ENCODE measurements at regions not wholly inside any gene's neighbourhood (a gene's known extent, or its start where the extent isn't known, plus 50 kb on each side); places are given as distances from the start of the nearest gene placed in this dataset.

- TF ChIP-seq MYC (CRISPR knock-in tag; IDR thresholded peaks at IDR 0.05; ENCODE audit: borderline replicate concordance) (0 out of 2 replicates have a peak, but pooled peaks have one; percentile 30), ZNF430 (CRISPR knock-in tag; IDR thresholded peaks at IDR 0.05) (peak; percentile 31), YEATS2 (CRISPR knock-in tag; IDR thresholded peaks at IDR 0.05; ENCODE audit: borderline replicate concordance) (no peak), HHEX (CRISPR knock-in tag; IDR thresholded peaks at IDR 0.05) (no peak), ZNF18 (CRISPR knock-in tag; IDR thresholded peaks at IDR 0.05; ENCODE audit: insufficient replicate concordance) (peak; percentile 63), ZEB1 (IDR thresholded peaks at IDR 0.05; ENCODE audit: insufficient replicate concordance, low read depth) (peak; percentile 31), ZNF10 (CRISPR knock-in tag; IDR thresholded peaks at IDR 0.05; ENCODE audit: borderline replicate concordance, low read depth) (no peak), TFAP4 (IDR thresholded peaks at IDR 0.05; ENCODE audit: borderline replicate concordance, low read depth) (0 out of 2 replicates have a peak, but pooled peaks have one; percentile 1), ZNF589 (CRISPR knock-in tag; conservative IDR thresholded peaks at IDR 0.05) (0 out of 2 replicates have a peak, but pooled peaks have one; percentile 3), IRX3 (CRISPR knock-in tag; IDR thresholded peaks at IDR 0.05; ENCODE audit: borderline replicate concordance, low read depth) (no peak), RAD21 (CRISPR knock-in tag; IDR thresholded peaks at IDR 0.05) (0 out of 2 replicates have a peak, but pooled peaks have one; percentile 24), SAP130 (CRISPR knock-in tag; IDR thresholded peaks at IDR 0.05; ENCODE audit: low read depth) (peak; percentile 32), EED (CRISPR knock-in tag; IDR thresholded peaks at IDR 0.05) (peak; percentile 64; the same call in 1 of the 2 replicates), EP300 (IDR thresholded peaks at IDR 0.05; ENCODE audit: low read depth in 2 of 2, low read length in 2 of 2) (no peak), EP300 (CRISPR knock-in tag; IDR thresholded peaks at IDR 0.05; ENCODE audit: borderline replicate concordance) (no peak; the same call in 1 of the 2 replicates), ZNF34 (CRISPR knock-in tag; IDR thresholded peaks at IDR 0.05; ENCODE audit: borderline replicate concordance) (peak; percentile 31; the same call in 1 of the 2 replicates)
- TF ChIP-seq, protein P1, sequence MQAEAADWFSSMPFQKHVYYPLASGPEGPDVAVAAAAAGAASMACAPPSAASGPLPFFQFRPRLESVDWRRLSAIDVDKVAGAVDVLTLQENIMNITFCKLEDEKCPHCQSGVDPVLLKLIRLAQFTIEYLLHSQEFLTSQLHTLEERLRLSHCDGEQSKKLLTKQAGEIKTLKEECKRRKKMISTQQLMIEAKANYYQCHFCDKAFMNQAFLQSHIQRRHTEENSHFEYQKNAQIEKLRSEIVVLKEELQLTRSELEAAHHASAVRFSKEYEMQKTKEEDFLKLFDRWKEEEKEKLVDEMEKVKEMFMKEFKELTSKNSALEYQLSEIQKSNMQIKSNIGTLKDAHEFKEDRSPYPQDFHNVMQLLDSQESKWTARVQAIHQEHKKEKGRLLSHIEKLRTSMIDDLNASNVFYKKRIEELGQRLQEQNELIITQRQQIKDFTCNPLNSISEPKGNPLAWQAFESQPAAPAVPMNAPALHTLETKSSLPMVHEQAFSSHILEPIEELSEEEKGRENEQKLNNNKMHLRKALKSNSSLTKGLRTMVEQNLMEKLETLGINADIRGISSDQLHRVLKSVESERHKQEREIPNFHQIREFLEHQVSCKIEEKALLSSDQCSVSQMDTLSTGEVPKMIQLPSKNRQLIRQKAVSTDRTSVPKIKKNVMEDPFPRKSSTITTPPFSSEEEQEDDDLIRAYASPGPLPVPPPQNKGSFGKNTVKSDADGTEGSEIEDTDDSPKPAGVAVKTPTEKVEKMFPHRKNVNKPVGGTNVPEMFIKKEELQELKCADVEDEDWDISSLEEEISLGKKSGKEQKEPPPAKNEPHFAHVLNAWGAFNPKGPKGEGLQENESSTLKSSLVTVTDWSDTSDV (CRISPR knock-in tag; IDR thresholded peaks at IDR 0.05), result peak; percentile 61; the same call in 1 of the 2 replicates
- TF ChIP-seq, protein P2, sequence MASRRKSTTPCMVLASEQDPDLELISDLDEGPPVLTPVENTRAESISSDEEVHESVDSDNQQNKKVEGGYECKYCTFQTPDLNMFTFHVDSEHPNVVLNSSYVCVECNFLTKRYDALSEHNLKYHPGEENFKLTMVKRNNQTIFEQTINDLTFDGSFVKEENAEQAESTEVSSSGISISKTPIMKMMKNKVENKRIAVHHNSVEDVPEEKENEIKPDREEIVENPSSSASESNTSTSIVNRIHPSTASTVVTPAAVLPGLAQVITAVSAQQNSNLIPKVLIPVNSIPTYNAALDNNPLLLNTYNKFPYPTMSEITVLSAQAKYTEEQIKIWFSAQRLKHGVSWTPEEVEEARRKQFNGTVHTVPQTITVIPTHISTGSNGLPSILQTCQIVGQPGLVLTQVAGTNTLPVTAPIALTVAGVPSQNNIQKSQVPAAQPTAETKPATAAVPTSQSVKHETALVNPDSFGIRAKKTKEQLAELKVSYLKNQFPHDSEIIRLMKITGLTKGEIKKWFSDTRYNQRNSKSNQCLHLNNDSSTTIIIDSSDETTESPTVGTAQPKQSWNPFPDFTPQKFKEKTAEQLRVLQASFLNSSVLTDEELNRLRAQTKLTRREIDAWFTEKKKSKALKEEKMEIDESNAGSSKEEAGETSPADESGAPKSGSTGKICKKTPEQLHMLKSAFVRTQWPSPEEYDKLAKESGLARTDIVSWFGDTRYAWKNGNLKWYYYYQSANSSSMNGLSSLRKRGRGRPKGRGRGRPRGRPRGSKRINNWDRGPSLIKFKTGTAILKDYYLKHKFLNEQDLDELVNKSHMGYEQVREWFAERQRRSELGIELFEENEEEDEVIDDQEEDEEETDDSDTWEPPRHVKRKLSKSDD (CRISPR knock-in tag; IDR thresholded peaks at IDR 0.05; ENCODE audit: low read depth), result 0 out of 2 replicates have a peak, but pooled peaks have one; percentile 60
Measured at GRCh38 chr17:77454242-77455095, 313.7 kb downstream of the SEC14L1 start (continued).

Measured in HepG2 (cell line).